Endothelial cell of umbilical vein (primary cell): ENCODE measurements at regions not wholly inside any gene's neighbourhood (a gene's known extent, or its start where the extent isn't known, plus 50 kb on each side); places are given as distances from the start of the nearest gene placed in this dataset.

ENCODE experiments used
- CTCF ChIP-seq, 2 donors: IDR thresholded peaks; 1 replicate in 1 of 2; 2 replicates in 1 of 2; pipeline ENCODE4 v1.5.1; 2011; ENCODE audit warnings: low read length in 2 of 2, mild to moderate bottlenecking in 2 of 2, moderate library complexity in 2 of 2, control low read depth in 1 of 2, inconsistent platforms in 1 of 2, low read depth in 1 of 2; ENCODE audit not compliant: insufficient read depth in 1 of 2; ENCODE audit errors: extremely low read depth in 1 of 2
- EZH2 ChIP-seq: IDR thresholded peaks from 2 replicates; pipeline ENCODE4 v1.6.1; 2012; ENCODE audit warnings: borderline replicate concordance, low read depth, mild to moderate bottlenecking, moderate library complexity, low read length, inconsistent platforms; ENCODE audit not compliant: severe bottlenecking
- POLR2A ChIP-seq: IDR thresholded peaks from 2 replicates; pipeline ENCODE4 v1.6.1; 2012; ENCODE audit warnings: low read depth, mild to moderate bottlenecking, control low read depth, low read length

GRCh38 chr1:36537991-36538390, 55.3 kb upstream of the CSF3R start:
- TF ChIP-seq EZH2 (no peak), POLR2A (no peak), CTCF (IDR thresholded peaks at IDR 0.05; ENCODE audit: extremely low read depth in 1 of 2, insufficient read depth in 1 of 2, low read depth in 1 of 2, low read length in 2 of 2) (no peak)
